MM.1S (cell line): ENCODE measurements at regions not wholly inside any gene's neighbourhood (a gene's known extent, or its start where the extent isn't known, plus 50 kb on each side); places are given as distances from the start of the nearest gene placed in this dataset.

ENCODE experiments used
- DNase-seq: peaks from one replicate; pipeline ENCODE4 v3.0.0-alpha.2; 2015
- H2AFZ ChIP-seq: fragments of 300-600 bp; sonication (generic); 2 replicates; pipeline ENCODE4 v1.6.0; 2016; ENCODE audit warnings: antibody characterized with exemption, low read length
- H3F3A ChIP-seq: fragments of 300-600 bp; sonication (generic); 2 replicates; pipeline ENCODE4 v1.6.1; 2016; ENCODE audit warnings: mild to moderate bottlenecking, antibody characterized with exemption, low read length, moderate library complexity, mixed read lengths; ENCODE audit not compliant: insufficient read depth
- H3K27ac ChIP-seq: fragments of 300-600 bp; sonication (generic); 2 replicates; pipeline ENCODE4 v1.5.1; 2016; ENCODE audit warnings: mild to moderate bottlenecking, low read length
- H3K27me3 ChIP-seq: fragments of 300-600 bp; sonication (generic); replicated peaks from 2 replicates; pipeline ENCODE4 v1.6.0; 2016; ENCODE audit warnings: low read length; ENCODE audit not compliant: insufficient read depth
- H3K36me3 ChIP-seq: fragments of 300-600 bp; sonication (generic); replicated peaks from 2 replicates; pipeline ENCODE4 v1.6.1; 2016; ENCODE audit warnings: mild to moderate bottlenecking, low read length, mixed read lengths; ENCODE audit not compliant: insufficient read depth
- H3K4me1 ChIP-seq: fragments of 300-600 bp; sonication (generic); 2 replicates; pipeline ENCODE4 v1.6.1; 2016; ENCODE audit warnings: low read length, mixed read lengths
- H3K4me2 ChIP-seq: fragments of 300-600 bp; sonication (generic); 2 replicates; pipeline ENCODE4 v1.6.0; 2016; ENCODE audit warnings: low read depth, low read length
- H3K4me3 ChIP-seq: fragments of 300-600 bp; sonication (generic); 2 replicates; pipeline ENCODE4 v1.5.1; 2016; ENCODE audit warnings: low read length, mixed read lengths
- H3K79me2 ChIP-seq: fragments of 300-600 bp; sonication (generic); 2 replicates; pipeline ENCODE4 v1.6.1; 2016; ENCODE audit warnings: mixed run types, low read length, mixed read lengths
- H3K9ac ChIP-seq: fragments of 300-600 bp; sonication (generic); 2 replicates; pipeline ENCODE4 v1.6.1; 2016; ENCODE audit warnings: low read length, mixed read lengths
- H3K9me2 ChIP-seq: fragments of 300-600 bp; sonication (generic); replicated peaks from 2 replicates; pipeline ENCODE4 v1.6.1; 2016; ENCODE audit warnings: mild to moderate bottlenecking, low read length, mixed read lengths; ENCODE audit not compliant: insufficient read depth
- H3K9me3 ChIP-seq: fragments of 300-600 bp; sonication (generic); replicated peaks from 2 replicates; pipeline ENCODE4 v1.6.1; 2016; ENCODE audit warnings: mild to moderate bottlenecking, low read length, mixed read lengths; ENCODE audit not compliant: insufficient read depth
- H4K20me1 ChIP-seq: fragments of 300-600 bp; sonication (generic); 2 replicates; pipeline ENCODE4 v1.6.1; 2016; ENCODE audit warnings: mild to moderate bottlenecking, low read length, moderate library complexity, mixed read lengths; ENCODE audit not compliant: insufficient read depth
- EZH2 ChIP-seq: fragments of 300-600 bp; sonication (generic); optimal IDR thresholded peaks from 2 replicates; pipeline ENCODE3; 2017; ENCODE audit warnings: low read depth, mild to moderate bottlenecking, antibody characterized with exemption, low read length, mixed read lengths
- EZH2phosphoT487 ChIP-seq: fragments of 300-600 bp; sonication (generic); IDR thresholded peaks from 2 replicates; pipeline ENCODE4 v1.6.1; 2018; ENCODE audit warnings: antibody characterized with exemption, low read length
- TF ChIP-seq, protein P1 (sequence below): fragments of 300-600 bp; sonication (generic); IDR thresholded peaks from 2 replicates; pipeline ENCODE4 v1.5.1; 2016; ENCODE audit warnings: antibody characterized with exemption, low read length, mixed read lengths

GRCh38 chrX:725971-726370, 95.4 kb downstream of the SHOX start:
- Histone ChIP-seq H3K9me2 (no peaks in the 10 kb centered on the region), H3K9ac (no peak overlapping the region), H3K27ac (no peak overlapping the region), H3K9me3 (no peaks in the 10 kb centered on the region), H3K4me1 (no peaks in the 10 kb centered on the region), H4K20me1 (no peaks in the 10 kb centered on the region), H3K79me2 (no peaks in the 10 kb centered on the region), H3K36me3 (no peaks in the 10 kb centered on the region), H2AFZ (no peak overlapping the region), H3K27me3 (no peaks in the 10 kb centered on the region), H3F3A (no peaks in the 10 kb centered on the region), H3K4me3 (no peak overlapping the region), H3K4me2 (no peak overlapping the region)
- TF ChIP-seq, protein P1, sequence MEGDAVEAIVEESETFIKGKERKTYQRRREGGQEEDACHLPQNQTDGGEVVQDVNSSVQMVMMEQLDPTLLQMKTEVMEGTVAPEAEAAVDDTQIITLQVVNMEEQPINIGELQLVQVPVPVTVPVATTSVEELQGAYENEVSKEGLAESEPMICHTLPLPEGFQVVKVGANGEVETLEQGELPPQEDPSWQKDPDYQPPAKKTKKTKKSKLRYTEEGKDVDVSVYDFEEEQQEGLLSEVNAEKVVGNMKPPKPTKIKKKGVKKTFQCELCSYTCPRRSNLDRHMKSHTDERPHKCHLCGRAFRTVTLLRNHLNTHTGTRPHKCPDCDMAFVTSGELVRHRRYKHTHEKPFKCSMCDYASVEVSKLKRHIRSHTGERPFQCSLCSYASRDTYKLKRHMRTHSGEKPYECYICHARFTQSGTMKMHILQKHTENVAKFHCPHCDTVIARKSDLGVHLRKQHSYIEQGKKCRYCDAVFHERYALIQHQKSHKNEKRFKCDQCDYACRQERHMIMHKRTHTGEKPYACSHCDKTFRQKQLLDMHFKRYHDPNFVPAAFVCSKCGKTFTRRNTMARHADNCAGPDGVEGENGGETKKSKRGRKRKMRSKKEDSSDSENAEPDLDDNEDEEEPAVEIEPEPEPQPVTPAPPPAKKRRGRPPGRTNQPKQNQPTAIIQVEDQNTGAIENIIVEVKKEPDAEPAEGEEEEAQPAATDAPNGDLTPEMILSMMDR = no peak
- no peak for TF ChIP-seq EZH2
- no peak for TF ChIP-seq EZH2phosphoT487
- DNase-seq = no peak

DNA sequence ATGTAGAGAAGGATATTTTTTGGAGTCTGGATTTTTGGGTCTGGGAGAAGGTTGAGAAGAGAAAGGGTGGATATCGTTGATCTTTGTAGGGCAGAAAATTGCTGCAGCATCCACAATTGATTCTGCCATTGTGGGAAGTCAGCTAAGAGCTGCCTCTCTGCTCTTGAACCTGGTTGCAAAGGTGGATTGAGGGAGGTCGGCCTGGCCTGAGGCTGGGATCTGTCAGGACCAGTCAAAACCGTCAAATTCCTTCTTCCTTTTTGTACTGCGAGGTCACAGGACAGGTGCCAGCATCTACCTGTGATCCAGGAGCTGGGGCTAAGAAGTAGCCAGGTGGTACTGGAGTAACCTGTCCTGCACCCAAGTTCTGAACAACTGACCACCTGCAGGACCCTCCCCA, 93.7 kb downstream of the SHOX start:
- no peaks in the 10 kb centered on the region for H3F3A ChIP-seq
- no peaks in the 10 kb centered on the region for H3K9me3 ChIP-seq
- no peak overlapping the region for H3K9ac ChIP-seq
- no peaks in the 10 kb centered on the region for H3K27me3 ChIP-seq
- no peak overlapping the region for H3K27ac ChIP-seq
- no peak overlapping the region for H3K4me3 ChIP-seq
- H3K79me2 ChIP-seq = no peaks in the 10 kb centered on the region
- no peaks in the 10 kb centered on the region for H3K9me2 ChIP-seq
- no peaks in the 10 kb centered on the region for H3K36me3 ChIP-seq
- no peaks in the 10 kb centered on the region for H4K20me1 ChIP-seq
- H3K4me2 ChIP-seq = no peak overlapping the region
- TF ChIP-seq EZH2phosphoT487 = no peak
- TF ChIP-seq, protein P1 = no peak
- H3K4me1 ChIP-seq = no peaks in the 10 kb centered on the region
- H2AFZ ChIP-seq = no peak overlapping the region
- no peak for DNase-seq

- no peaks in the 10 kb centered on the region for H3K9me3 ChIP-seq
- H4K20me1 ChIP-seq = no peaks in the 10 kb centered on the region
- no peaks in the 10 kb centered on the region for H3F3A ChIP-seq
- no peak overlapping the region for H3K27ac ChIP-seq
- no peak overlapping the region for H3K9ac ChIP-seq
- H3K4me2 ChIP-seq = no peak overlapping the region
- H3K4me3 ChIP-seq = no peak overlapping the region
- H3K36me3 ChIP-seq = no peaks in the 10 kb centered on the region
- no peaks in the 10 kb centered on the region for H3K79me2 ChIP-seq
- DNase-seq = no peak
- no peaks in the 10 kb centered on the region for H3K9me2 ChIP-seq
- H3K27me3 ChIP-seq = no peaks in the 10 kb centered on the region
- TF ChIP-seq, protein P1 = no peak
- no peak for TF ChIP-seq EZH2phosphoT487
- TF ChIP-seq EZH2 = no peak
- no peak overlapping the region for H2AFZ ChIP-seq
- H3K4me1 ChIP-seq = no peaks in the 10 kb centered on the region
Measured at GRCh38 chrX:723781-724180, 93.2 kb downstream of the SHOX start.

DNA sequence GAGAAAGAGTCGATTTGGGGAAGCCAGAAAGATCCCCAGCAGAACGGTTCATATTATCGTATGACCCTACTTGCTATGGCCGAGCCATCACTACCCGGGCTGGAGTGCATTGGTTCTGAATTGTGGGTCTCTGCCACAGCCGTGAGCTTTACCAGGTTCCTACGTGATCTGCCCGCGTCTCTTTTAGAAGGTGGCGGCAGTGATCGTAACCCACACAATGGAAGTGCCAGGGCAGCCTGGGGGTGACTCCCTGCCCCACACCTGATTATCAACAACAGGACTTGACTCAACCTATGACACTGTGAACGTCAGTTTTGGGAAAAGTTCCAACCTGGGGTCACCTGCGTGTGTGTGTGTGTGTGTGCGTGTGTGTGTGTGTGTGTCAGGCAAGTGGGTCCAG, 90.8 kb downstream of the SHOX start:
- H3K79me2 ChIP-seq = no peaks in the 10 kb centered on the region
- no peaks in the 10 kb centered on the region for H3K9me3 ChIP-seq
- TF ChIP-seq, protein P1 = no peak
- no peak for TF ChIP-seq EZH2phosphoT487
- TF ChIP-seq EZH2 = no peak
- no peaks in the 10 kb centered on the region for H3K4me1 ChIP-seq
- H4K20me1 ChIP-seq = no peaks in the 10 kb centered on the region
- no peak for DNase-seq
- H3K9ac ChIP-seq = no peak overlapping the region
- no peak overlapping the region for H2AFZ ChIP-seq
- no peak overlapping the region for H3K4me2 ChIP-seq
- no peaks in the 10 kb centered on the region for H3K27me3 ChIP-seq
- H3K36me3 ChIP-seq = no peaks in the 10 kb centered on the region
- H3F3A ChIP-seq = no peaks in the 10 kb centered on the region
- H3K4me3 ChIP-seq = no peak overlapping the region
- no peaks in the 10 kb centered on the region for H3K9me2 ChIP-seq
- H3K27ac ChIP-seq = no peak overlapping the region
